ENCODE measurements at regions not wholly inside any gene's neighbourhood (a gene's known extent, or its start where the extent isn't known, plus 50 kb on each side); places are given as distances from the start of the nearest gene placed in this dataset.

GRCh38 chr5:24280215-24280614, 364.6 kb downstream of the CDH10 start:
- TF ChIP-seq SMC3 (IDR thresholded peaks at IDR 0.05; ENCODE audit: low read length) (no peak), DMTF1 (CRISPR knock-in tag; IDR thresholded peaks at IDR 0.05) (no peak), CREB1 (IDR thresholded peaks at IDR 0.05) (no peak), CREB1 (CRISPR knock-in tag; IDR thresholded peaks at IDR 0.05) (no peak), ZNF207 (IDR thresholded peaks at IDR 0.05; ENCODE audit: borderline replicate concordance) (no peak), GABPA (IDR thresholded peaks at IDR 0.05; ENCODE audit: low read depth, low read length) (no peak), GABPA (CRISPR knock-in tag; IDR thresholded peaks at IDR 0.05; ENCODE audit: low read depth) (no peak), CTCF (CRISPR knock-in tag; IDR thresholded peaks at IDR 0.05) (no peak), NFRKB (IDR thresholded peaks at IDR 0.05) (no peak), ETV5 (CRISPR knock-in tag; IDR thresholded peaks at IDR 0.05; ENCODE audit: borderline replicate concordance) (no peak), POLR2AphosphoS2 (IDR thresholded peaks at IDR 0.05; ENCODE audit: low read depth, low read length) (no peak), CCAR2 (optimal IDR thresholded peaks at IDR 0.05; ENCODE audit: low read depth, low read length) (no peak)

All from HepG2 (cell line).